ENCODE measurements at regions not wholly inside any gene's neighbourhood (a gene's known extent, or its start where the extent isn't known, plus 50 kb on each side); places are given as distances from the start of the nearest gene placed in this dataset.
"Not testable (repeated sequence)": the region's sequence is repeated elsewhere in the genome, so short reads cannot be mapped to it uniquely, and the experiment has no call there.

DNA sequence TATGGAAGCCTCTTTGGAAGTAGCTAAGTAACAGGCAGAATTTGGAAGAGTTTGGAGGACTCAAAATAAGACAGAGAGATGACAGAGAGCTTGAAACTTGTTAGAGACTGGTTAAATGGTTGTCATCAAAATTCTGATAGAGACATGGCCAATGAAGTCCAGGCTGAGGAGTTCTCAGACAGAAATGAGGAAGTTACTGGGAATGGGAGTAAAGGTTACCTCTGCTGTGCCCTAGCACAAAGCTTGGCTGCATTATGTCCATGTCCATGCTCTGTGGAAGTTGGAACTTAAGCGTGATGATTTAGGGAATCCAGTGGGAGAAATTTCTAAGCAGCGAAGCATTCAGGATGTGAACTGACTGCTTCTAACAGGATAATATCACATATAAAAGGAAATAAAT is 146.2 kb upstream of the NDST4 start:
- DNase-seq (ENCODE audit: low read depth, low spot score): no peak

DNA sequence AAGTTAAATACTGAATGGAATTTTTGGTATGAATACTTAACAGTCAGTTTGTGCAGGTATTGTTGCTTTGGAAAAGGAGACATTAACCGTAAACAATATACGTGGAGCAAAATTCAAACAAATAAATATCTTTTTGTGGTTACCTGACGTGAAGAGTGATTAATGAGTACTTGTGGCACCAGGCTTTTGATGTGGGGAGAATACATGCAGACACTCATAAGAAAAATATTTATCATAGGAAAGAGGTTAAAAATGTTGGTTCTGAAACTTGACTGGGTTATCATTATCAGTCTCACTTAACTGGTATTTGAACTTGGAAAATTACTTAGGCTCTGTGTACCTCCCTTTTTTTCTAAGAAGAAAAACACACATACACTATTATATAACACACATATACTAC is 136.4 kb upstream of the NDST4 start:
- no peak for DNase-seq (ENCODE audit: low read depth, low spot score)

DNA sequence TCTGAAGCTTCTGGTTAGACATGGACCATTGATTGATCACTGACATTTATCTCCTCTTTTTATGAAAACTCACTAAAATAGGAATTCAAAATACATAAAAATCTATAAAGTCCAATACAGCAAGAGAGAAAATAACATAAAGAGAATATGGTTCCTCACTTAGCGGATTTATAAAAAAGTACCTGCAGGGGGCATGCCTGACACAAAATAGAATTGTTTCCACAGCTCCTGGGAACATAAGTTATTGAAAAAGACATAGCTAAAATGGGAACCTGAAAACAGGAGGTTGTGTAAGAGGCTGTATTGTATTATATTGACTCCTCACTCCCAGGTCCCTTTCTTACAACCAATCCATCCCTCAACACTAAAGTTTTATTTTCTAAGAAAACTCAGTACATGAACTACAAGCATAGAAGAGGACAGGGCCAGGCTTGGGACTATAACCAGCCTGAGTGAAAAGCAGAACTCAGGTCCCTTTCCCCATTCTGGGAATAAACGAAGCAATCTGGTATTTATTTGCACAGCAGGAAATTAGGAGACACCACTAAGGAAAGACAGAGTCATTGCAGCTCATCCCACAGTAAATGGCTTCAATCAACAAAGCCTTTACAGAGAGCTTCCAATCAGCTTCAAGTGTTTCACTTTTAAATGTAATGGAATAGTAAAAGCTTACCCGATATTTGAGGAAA is 121.1 kb upstream of the NDST4 start:
- DNase-seq (ENCODE audit: low read depth, low spot score): no peak

- DNase-seq (ENCODE audit: low read depth, low spot score): no peak
Observed at GRCh38 chr4:115233600-115233999, 120.2 kb upstream of the NDST4 start.

DNA sequence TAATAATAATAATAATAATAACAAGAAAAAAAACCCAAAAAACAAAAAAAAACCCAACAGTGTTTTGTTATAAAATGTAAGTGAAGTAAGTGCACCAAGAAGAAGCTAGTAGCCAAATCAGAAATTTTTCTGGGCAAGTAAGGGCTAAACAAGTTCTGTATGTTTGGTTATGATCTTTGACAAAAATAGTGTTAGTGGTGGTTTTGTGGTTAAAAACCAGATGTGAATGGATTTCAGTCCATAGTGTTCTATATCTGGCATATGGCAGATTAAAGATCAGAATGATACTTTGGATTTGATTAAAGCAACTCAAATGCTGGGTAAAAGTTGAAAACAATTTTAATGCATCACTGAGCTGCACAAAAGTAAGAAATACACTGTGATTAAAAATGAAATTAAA is 116.5 kb upstream of the NDST4 start:
- no peak for DNase-seq (ENCODE audit: low read depth, low spot score)

DNA sequence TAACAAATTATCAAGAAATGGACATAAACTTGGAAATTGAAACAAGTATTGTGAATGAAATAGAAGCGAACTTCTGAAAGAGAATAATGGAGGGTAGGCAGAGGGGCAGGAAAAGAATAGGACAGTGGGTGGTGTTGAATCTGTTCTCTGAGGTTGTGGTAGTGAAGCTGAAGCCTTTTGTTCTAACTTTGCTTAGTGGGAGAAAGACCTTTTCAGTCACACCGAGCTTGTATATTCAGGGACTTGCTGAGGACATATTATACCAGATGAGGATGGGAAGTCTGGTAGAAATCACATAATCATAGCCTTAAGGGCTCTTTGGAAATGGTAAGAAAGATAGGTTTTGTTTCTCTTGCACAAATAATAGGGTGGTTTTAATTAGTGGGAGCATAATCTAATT is 115.4 kb upstream of the NDST4 start:
- DNase-seq (ENCODE audit: low read depth, low spot score): no peak

DNA sequence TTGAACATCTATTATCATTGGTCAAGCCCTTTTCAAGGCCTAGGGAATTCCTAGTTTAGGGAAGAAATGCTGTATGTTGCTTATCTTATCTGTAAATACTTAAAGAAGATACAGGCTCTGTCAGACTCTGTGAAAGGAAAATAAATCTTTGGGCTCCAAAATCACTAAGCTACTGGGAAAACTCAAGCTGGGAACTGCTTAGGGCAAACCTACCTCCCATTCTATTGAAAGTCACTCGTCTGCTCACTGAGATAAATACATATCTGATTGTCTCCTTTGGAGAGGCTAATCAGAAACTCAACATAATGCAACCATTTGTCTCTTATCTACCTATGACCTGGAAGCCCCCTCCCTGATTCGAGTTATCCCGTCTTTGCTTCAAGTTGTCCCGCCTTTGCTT is 108.6 kb upstream of the NDST4 start:
- DNase-seq (ENCODE audit: low read depth, low spot score): no peak

DNA sequence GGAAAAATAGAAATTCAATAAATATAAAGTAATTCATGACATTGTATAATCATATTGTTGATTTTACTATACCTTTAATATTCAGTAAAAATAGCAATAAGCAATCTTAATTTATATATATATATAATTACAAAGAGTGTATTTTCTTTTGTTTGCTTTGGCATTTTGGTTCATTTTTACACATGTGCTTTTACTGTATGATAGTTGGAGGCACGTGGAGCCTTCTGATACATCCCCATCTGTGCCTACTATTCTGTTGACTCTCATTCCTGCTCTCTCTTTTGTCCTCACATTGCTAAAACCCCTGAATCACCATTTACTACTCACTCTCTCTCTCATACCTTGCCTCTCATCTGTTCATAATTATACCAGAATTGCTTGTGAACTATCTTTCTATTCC is 106.4 kb upstream of the NDST4 start:
- DNase-seq (ENCODE audit: low read depth, low spot score): no peak

DNA sequence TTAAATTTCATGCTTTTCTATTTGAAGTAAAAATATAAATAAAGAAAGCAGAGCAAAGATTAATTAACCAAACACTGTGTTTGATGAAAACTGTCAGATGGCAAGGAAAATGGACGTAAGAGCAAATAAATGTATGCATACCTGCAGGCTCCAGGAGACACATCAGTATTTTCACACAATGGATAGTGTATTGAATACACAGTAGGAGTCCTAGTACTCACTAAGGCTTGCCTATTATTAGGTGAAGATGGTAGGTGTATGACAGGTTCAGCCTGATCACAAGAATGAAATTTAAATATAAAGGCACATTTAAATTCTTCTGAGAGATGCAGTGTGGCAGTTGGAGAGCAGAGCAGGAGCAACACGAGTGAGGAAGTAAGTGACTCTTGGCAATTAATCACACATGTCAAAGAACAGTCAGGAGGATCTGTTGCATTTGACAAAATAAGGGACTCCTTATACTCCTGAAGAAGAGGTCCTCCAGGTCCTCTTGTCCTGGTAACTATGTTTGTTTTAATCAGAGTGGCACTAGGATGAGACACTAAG is 106.0 kb upstream of the NDST4 start:
- peak; percentile 59 for DNase-seq (ENCODE audit: low read depth, low spot score)

DNA sequence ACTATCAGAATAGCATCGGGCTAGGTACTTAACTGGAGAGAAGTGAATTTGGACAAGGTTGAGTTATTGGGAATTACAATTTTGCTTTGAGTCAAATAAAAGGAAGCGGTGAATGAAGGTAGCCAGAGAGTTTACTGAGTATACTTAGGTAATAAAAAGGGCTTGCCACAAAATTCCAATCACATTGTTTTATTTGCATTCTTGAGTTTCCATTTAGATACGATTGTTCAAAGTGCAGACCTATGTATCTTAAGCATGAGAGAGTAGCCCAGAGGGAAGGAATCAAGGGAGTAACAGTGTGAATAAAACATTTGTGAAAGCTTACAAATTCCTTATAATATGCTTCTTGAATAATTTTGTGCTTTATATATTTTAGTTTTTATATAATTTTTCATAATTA is 102.5 kb upstream of the NDST4 start:
- DNase-seq (ENCODE audit: low read depth, low spot score): no peak

- DNase-seq (ENCODE audit: low read depth, low spot score): no peak
Observed at GRCh38 chr4:115213716-115214115, 100.3 kb upstream of the NDST4 start.

DNA sequence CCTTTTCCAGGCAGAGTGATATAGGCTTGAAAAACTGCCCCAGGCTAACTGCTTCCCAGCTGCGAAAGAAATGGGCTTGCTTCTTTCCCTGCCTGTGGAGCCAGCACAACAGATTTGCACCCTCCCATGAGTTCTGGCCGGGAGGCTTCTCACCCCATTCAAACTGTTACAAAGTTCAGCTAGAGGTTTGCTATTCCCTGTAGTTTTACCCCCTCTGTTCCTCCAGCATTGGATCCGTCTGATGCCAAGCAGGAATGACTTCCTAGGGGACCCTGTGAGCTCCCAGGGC is 87.6 kb upstream of the NDST4 start:
- DNase-seq (ENCODE audit: low read depth, low spot score): no peak

- DNase-seq (ENCODE audit: low read depth, low spot score): not testable (repeated sequence)
Observed at GRCh38 chr4:115200201-115201041, 87.0 kb upstream of the NDST4 start.

- not testable (repeated sequence) for DNase-seq (ENCODE audit: low read depth, low spot score)
Observed at GRCh38 chr4:115194612-115195011, 81.2 kb upstream of the NDST4 start.

- no peak for DNase-seq (ENCODE audit: low read depth, low spot score)
Observed at GRCh38 chr4:115190529-115190928, 77.1 kb upstream of the NDST4 start.

GRCh38 chr4:115187136-115187535 is 73.7 kb upstream of the NDST4 start:
- no peak for DNase-seq (ENCODE audit: low read depth, low spot score)

DNA sequence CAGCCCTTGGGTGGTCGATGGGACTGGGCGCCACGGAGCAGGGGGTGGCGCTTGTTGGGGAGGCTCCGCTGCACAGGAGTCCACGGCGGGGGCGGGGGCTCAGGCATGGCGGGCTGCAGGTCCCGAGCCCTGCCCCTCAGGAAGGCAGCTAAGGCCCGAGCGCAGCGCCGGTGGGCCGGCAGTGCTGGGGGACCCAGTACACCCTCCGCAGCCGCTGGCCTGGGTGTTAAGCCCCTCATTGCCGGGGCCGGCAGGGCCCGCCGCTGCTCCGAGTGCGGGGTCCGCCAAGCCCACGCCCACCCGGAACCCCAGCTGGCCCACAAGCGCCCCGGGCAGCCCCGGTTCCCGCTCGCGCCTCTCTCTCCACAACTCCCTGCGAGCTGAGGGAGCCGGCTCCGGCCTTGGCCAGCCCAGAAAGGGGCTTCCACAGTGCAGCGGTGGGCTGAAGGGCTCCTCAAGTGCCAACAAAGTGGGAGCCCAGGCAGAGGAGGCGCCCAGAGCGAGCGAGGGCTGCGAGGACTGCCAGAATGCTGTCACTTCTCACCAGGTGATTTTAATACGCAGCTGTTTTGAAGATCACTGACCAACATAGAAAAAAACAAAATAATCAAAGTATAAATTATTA is 66.1 kb upstream of the NDST4 start:
- DNase-seq (ENCODE audit: low read depth, low spot score): not testable (repeated sequence)

- DNase-seq (ENCODE audit: low read depth, low spot score): not testable (repeated sequence)
Observed at GRCh38 chr4:115178687-115179086, 65.3 kb upstream of the NDST4 start.

- no peak for DNase-seq (ENCODE audit: low read depth, low spot score)
Observed at GRCh38 chr4:115171220-115171619, 57.8 kb upstream of the NDST4 start.

DNA sequence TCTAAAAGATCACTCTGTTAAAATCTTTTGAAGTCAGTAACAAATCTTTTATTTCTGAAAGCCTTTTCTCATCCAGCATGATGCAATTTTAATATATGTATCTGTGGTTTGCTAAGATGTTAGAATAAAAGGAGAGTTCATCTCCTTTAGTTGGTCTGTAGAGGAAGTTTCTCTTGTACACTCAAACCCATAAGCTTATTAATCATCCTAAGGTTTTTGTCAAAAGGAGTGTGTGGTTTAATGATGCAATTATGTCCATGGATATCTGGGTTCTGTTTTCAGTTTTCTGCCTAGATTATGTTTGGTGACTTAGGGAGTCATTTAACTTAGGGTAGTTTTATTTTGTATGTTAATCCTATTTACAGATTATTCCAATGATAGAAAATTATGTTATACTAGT is 52.1 kb upstream of the NDST4 start:
- no peak for DNase-seq (ENCODE audit: low read depth, low spot score)

All from iPS DF 19.7 (cell line).